LNCAP (cell line): ENCODE measurements at regions not wholly inside any gene's neighbourhood (a gene's known extent, or its start where the extent isn't known, plus 50 kb on each side); places are given as distances from the start of the nearest gene placed in this dataset.

Experiments used
- CTCF ChIP-seq: fragments of 450-650 bp; IDR thresholded peaks from 2 replicates; pipeline ENCODE4 v1.5.1; 2017; ENCODE audit warnings: mild to moderate bottlenecking

GRCh38 chr1:208540724-208541123 is 296.5 kb upstream of the PLXNA2 start:
- no peak for TF ChIP-seq CTCF

GRCh38 chr1:208541225-208541855 is 297.2 kb upstream of the PLXNA2 start:
- no peak for TF ChIP-seq CTCF

GRCh38 chr1:208542309-208542708 is 298.1 kb upstream of the PLXNA2 start:
- TF ChIP-seq CTCF, result no peak

- TF ChIP-seq CTCF, result no peak
These were observed 299.9 kb upstream of the PLXNA2 start for GRCh38 chr1:208544053-208544452.

GRCh38 chr1:208544794-208545193 is 300.6 kb upstream of the PLXNA2 start:
- TF ChIP-seq CTCF, result no peak

GRCh38 chr1:208551024-208551423 is 306.8 kb upstream of the PLXNA2 start:
- no peak for TF ChIP-seq CTCF

GRCh38 chr1:208551633-208552320 is 307.6 kb upstream of the PLXNA2 start:
- no peak for TF ChIP-seq CTCF
